ENCODE measurements at regions not wholly inside any gene's neighbourhood (a gene's known extent, or its start where the extent isn't known, plus 50 kb on each side); places are given as distances from the start of the nearest gene placed in this dataset.
"Not testable (repeated sequence)": the region's sequence is repeated elsewhere in the genome, so short reads cannot be mapped to it uniquely, and the experiment has no call there.

GRCh38 chr12:111152561-111152960 is 216.3 kb downstream of the PHETA1 start:
- DNase-seq (ENCODE audit: low read depth): no peak

GRCh38 chr12:111150921-111151840 is 217.7 kb downstream of the PHETA1 start:
- no peak for DNase-seq (ENCODE audit: low read depth)

- DNase-seq (ENCODE audit: low read depth): no peak
These were observed 218.5 kb downstream of the PHETA1 start for GRCh38 chr12:111150360-111150759.

GRCh38 chr12:111149299-111149698 is 219.6 kb downstream of the PHETA1 start:
- DNase-seq (ENCODE audit: low read depth): no peak

- no peak for DNase-seq (ENCODE audit: low read depth)
These were observed 220.9 kb downstream of the PHETA1 start for GRCh38 chr12:111148005-111148404.

- no peak for DNase-seq (ENCODE audit: low read depth)
These were observed 222.9 kb upstream of the MYL2 start for GRCh38 chr12:111143271-111143670.

- no peak for DNase-seq (ENCODE audit: low read depth)
These were observed 220.8 kb upstream of the MYL2 start for GRCh38 chr12:111141205-111141604.

- no peak for DNase-seq (ENCODE audit: low read depth)
These were observed 217.6 kb upstream of the MYL2 start for GRCh38 chr12:111138016-111138415.

GRCh38 chr12:111135293-111135832 is 215.0 kb upstream of the MYL2 start:
- no peak for DNase-seq (ENCODE audit: low read depth)

- DNase-seq (ENCODE audit: low read depth): no peak
These were observed 210.0 kb upstream of the MYL2 start for GRCh38 chr12:111130336-111130735.

- DNase-seq (ENCODE audit: low read depth): no peak
These were observed 208.9 kb upstream of the MYL2 start for GRCh38 chr12:111129149-111129767.

- no peak for DNase-seq (ENCODE audit: low read depth)
These were observed 206.0 kb upstream of the MYL2 start for GRCh38 chr12:111126331-111126730.

GRCh38 chr12:111124183-111124582 is 203.8 kb upstream of the MYL2 start:
- DNase-seq (ENCODE audit: low read depth): no peak

GRCh38 chr12:111123390-111123789 is 203.0 kb upstream of the MYL2 start:
- DNase-seq (ENCODE audit: low read depth): no peak

GRCh38 chr12:111122458-111122878 is 202.1 kb upstream of the MYL2 start:
- DNase-seq (ENCODE audit: low read depth): no peak

GRCh38 chr12:111121840-111122239 is 201.5 kb upstream of the MYL2 start:
- DNase-seq (ENCODE audit: low read depth): no peak

- no peak for DNase-seq (ENCODE audit: low read depth)
These were observed 200.2 kb upstream of the MYL2 start for GRCh38 chr12:111120578-111120977.

GRCh38 chr12:111117017-111117416 is 196.6 kb upstream of the MYL2 start:
- no peak for DNase-seq (ENCODE audit: low read depth)

GRCh38 chr12:111113313-111113712 is 192.9 kb upstream of the MYL2 start:
- DNase-seq (ENCODE audit: low read depth): not testable (repeated sequence)

- no peak for DNase-seq (ENCODE audit: low read depth)
These were observed 192.1 kb upstream of the MYL2 start for GRCh38 chr12:111112311-111113098.

GRCh38 chr12:111111681-111112080 is 191.3 kb upstream of the MYL2 start:
- no peak for DNase-seq (ENCODE audit: low read depth)

GRCh38 chr12:111110556-111110955 is 190.2 kb upstream of the MYL2 start:
- DNase-seq (ENCODE audit: low read depth): no peak
